Erythroblast (primary cell): ENCODE measurements at regions not wholly inside any gene's neighbourhood (a gene's known extent, or its start where the extent isn't known, plus 50 kb on each side); places are given as distances from the start of the nearest gene placed in this dataset.

Experiments used
- GATA1 ChIP-seq: IDR thresholded peaks from 2 replicates; pipeline ENCODE4 v1.6.1; 2011; ENCODE audit warnings: low read depth, mild to moderate bottlenecking, control low read depth, low read length, moderate library complexity
- POLR2A ChIP-seq: IDR thresholded peaks from 2 replicates; pipeline ENCODE4 v1.6.1; 2011; ENCODE audit warnings: mild to moderate bottlenecking, low read length

DNA sequence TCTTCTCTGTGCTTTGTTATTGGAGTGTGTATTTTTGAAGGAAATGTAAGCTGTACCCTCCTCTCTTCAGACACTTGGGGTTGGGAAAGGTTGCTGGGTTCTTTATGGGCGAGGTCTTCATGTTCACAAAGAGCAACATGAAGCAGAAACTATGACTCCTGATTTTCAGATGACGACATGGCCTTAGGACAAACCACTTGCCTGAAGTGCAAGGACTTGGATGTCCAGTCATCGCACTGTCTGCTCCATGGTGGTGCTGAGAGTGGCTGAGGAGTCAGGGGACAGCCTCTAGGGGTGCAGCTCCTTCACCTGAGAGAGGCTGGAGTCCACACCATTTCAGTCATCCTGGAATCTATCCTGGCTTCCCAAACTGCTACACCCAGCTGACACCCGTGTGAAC is 183.9 kb upstream of the CDH5 start:
- no peak for TF ChIP-seq POLR2A
- no peak for TF ChIP-seq GATA1
